HG02623 (cell line): ENCODE measurements at regions not wholly inside any gene's neighbourhood (a gene's known extent, or its start where the extent isn't known, plus 50 kb on each side); places are given as distances from the start of the nearest gene placed in this dataset.
"Not testable (repeated sequence)": the region's sequence is repeated elsewhere in the genome, so short reads cannot be mapped to it uniquely, and the experiment has no call there.

Experiments used
- ATAC-seq: cut with Tn5 transposase; IDR thresholded peaks from one replicate; pipeline ENCODE4 v1.9.1; 2021; ENCODE audit warnings: moderate library complexity; ENCODE audit not compliant: unreplicated experiment

DNA sequence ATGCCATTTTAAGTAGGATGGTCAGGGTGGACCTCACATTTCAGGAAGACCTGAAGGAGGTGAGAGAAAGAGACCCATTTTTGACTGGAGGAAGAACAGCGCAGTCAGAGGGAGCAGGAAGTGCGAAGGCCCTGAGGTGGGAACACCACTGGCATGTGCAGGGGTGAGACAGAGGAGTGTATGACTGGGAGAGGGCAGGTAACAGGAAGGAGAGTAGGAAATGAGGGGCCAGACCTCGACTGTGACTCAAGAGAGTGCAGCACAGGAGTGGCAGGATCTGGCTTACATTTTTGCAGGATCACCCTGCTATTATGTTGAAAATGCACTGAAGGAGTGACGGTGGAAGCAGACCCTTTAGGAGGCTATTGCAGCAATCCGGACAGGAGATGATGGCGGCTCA is 117.7 kb upstream of the CDYL start:
- no peak for ATAC-seq

DNA sequence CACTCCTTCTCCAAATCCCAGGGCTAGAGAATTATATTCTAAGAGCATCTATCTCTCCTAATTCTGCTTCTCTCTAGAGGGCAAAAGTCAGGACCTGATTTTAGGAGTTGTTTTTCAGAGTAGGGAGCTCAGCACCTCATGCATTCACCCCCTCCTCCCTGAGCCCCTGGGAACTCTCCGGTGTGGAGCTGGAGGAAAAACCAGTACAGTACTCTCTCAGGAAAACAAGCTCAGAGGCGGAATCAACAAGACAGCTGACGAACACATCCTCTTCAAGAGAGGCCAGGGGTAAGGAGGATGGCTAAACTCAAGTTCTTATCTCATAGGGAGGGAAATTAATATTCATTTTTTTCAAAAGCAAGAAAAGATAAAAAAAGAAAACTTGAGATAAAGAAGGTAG is 120.1 kb upstream of the CDYL start:
- no peak for ATAC-seq

DNA sequence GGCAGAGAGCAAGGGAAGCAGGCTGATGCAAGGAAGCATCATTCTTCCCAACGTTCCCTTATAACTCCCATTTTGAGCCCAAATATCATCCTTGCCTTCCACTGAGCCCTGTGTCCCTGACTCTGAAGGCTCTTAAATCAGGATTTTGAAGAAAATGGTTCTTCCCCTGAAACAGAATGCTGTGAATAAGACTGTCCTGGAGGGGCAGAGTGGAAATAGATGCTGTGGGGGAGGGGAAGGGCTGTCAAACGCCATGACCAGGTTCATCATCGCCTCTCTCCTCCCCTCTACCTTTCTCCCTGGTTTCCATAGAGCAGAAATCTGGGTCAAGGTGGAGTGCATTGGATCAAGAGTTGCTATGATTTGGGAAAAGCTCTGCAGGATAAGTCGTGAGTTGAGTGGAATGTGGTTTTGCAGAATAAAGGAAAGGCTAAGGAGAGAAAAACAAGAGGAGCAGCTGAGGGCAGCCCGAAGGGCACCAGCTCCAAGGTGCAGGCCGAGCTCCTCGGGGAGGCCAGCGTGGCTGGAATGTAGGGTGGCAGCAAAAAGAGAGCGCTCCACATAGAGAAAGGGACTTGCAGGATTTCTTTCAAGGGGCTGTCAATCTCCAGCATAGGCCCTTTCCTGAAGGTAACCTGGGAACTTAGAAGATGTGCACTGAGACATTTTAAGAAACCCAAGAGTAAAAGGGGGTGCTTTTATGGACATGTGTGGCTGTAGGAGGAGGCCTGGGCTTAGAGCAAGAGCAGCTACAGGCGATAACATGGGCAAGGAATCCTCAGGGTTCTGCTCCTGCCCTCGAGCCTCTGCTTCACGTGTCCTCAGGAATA is 120.8 kb upstream of the CDYL start:
- no peak for ATAC-seq

DNA sequence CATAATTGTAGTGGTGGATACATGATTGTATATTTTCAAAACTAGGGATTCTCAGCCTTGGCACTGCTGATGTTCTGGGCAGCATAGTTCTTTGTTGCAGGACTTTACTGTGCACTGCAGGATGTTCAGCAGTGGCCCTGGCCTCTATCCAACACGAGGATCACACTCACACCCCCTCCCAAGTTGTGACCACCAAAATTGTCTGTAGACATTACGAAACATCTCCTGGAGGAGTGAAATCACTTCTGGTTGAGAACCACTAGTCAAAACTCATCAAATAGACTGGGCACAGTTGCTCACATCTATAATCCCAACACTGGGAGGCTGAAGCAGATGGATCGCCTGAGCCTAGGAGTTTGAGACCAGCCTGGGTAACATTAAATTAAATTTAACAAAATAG is 123.1 kb upstream of the CDYL start:
- ATAC-seq = no peak

DNA sequence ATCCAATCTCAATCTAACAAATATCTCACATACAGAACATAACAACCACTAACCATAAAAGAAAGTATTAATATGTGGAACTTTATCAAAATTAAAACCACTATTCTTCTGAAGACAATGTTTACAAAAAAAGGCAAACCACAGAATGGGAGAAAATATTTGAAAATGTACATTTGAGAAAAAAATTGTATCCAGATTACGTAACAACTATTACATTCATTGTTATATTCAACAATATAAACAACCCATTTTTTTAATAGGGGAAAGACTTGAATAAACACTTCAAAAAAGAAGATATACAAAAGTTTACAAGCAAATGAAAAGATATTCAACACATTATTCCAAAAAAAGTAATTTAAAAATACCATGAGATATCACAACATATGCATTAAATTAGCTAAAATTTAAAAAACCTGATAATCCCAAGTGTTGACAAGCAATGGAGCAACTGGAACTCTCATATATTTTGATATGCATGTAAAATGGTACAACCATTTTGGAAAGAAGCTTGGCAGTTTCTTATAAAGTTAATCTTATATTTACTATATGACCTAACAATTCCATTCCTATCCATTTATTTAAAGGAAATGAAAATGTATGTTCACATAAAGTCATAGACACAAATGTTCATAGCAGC is 124.3 kb upstream of the CDYL start:
- ATAC-seq = no peak

DNA sequence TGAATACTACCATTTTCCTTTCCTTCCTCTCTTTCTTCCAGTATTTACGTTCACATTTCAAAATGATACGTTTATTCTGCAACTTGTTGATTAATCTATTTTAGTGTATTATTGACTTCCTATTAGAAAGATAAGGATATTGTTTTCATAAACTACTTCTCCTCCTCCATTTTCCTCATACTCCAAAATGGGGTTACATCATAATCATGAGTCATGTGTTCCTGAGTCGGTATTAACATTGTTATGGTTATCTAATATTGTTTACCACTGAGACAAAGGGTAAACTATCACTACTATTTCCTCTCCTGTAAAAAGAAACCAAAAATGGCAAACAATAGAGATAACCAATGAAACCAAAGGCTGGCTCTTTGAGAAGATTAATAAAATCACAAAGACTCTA is 126.5 kb upstream of the CDYL start:
- no peak for ATAC-seq

DNA sequence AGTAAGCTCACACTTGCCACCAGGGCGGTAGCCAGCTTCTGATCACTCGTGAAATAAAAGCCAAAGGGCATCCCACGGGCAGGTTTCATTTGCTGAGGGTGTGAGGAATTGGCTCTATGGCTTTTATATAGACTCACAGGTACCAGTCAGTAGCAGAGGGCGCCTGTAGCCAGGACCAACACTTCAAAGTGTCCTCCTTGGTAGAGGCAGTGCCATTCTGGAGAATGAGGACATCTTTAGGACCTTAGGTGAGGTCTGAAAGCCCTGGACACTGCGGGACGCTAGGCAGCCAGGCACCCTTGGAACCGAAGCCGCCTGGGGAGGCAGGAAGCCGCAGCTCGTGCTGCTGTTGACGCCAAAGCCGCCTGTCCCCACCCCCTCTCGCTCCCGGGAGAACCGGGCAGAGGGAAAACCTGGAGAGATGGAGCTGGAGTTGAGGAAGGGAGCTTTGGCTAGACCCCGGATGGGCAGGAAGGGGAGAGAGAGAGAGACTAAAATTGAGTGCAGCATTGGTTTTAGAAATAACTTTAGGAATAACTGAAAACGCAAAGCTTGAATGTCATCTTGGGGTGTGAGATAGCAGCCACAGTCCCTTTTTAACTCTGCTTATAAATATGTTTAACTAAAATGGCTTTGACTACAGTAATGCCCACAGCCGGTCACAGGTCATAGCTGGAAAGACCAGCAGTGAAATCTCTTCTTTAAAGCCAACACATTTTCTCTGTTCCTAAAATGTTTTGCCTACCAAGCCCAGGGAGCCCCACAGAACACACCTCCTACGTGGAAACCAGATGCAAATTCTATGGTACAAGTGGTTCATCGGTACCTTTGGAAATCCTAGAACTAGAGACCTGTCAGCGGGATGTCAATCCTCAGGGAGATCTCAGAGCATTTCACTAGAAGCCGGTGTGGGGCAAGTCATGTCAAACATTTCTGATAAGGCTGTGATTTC is 128.5 kb upstream of the CDYL start:
- no peak for ATAC-seq

DNA sequence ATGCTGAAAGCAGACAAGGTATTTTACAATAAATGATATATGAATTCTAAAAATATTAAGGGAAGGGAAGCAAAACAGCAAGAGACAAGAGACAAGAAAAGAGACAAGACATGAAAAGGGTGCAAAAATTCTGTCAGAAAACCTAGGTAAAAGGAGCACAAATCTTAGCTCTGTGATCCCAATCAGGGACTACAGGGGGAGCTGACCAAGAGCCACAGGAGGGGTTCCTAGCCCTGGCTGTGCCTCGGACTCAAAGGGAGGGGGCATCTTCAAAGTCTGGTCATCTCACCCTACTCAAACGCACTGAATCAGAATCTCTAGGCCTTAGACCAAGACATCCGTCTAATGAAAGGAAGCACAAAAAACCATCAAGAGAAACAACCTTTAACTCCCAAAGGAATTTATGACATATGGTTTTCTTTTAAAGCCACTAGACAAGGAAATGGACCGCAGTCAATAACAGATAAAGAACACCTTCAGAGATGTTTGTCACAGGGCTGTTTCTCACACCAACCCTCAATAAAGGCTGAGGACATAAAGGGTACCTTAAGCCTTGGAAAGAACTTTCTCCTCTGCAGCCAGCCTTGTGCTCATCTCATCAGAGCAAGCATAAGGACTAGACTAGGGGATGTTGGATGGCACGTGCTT is 130.4 kb upstream of the CDYL start:
- ATAC-seq = no peak

DNA sequence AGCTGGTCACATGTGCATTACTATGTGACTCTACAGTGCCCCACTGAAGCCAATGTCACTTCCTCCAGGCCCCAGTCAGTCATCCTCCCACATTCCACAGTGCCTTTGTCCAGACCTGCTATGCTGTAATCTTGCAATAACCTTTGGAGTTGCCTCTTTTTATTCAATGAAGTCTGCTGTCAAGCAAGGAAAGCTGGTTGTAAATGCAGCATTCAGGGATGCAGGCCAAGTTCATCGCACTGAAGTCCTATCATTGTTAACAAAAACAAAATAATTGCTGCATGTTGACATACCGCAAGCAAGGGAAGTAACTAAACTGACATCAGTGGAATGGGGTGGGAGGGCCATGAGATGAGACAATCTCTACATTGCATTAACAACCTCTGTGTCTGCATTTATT is 131.2 kb upstream of the CDYL start:
- no peak for ATAC-seq

DNA sequence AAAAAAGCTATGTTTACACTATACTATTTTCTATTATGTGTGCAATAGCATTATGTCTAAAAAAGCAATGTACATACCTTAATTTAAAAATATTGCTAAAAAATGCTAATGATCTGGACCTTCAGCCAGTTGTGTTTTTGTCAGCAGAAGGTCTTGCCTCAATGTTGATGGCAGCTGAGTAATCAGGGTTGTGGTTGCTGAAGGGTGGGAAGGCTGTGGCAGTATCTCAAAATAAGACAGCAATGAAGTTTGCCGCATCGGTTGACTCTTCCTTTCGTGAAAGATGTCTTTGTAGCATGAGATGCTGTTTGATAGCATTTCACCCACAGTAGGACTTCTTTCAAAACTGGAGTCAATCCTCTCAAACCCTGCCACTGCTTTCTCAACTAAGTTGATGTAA is 134.7 kb upstream of the CDYL start:
- ATAC-seq = no peak

DNA sequence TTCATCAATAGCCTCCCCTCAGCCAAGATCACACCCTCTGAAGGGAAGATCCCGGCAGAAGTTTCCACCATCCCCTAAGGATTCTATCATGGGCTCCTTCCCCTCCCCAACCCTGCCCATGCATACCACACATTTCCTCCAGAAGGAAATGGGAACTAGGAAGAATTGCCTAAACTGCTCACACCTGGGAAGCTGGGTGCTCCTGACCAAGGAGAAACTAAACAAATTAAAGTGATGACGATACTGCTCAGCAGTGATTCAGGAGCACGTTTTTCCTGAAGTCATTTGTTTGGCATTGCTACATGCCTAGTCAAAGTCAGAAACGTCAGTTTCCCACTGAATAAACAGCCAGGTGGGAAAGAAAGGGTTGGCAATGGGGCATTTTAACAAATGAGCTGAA is 136.1 kb upstream of the CDYL start:
- no peak for ATAC-seq

DNA sequence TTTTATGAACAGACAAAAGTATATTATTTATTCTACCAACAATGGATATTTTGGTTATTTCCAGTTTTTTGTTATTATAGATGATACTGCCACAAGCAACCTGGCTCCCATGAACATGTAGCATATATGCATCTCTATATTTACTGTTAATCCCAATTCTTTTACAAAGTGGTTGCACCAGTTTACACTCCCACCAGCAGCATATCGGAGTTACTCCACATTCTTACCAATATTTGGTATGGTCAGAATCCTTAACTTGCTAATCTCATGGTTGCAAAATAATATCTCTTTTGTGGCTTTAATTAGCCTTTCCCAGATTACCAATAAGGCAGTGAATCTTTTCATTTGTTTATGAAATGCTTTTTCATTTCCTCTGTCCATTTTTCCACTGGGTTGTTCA is 137.6 kb upstream of the CDYL start:
- no peak for ATAC-seq

DNA sequence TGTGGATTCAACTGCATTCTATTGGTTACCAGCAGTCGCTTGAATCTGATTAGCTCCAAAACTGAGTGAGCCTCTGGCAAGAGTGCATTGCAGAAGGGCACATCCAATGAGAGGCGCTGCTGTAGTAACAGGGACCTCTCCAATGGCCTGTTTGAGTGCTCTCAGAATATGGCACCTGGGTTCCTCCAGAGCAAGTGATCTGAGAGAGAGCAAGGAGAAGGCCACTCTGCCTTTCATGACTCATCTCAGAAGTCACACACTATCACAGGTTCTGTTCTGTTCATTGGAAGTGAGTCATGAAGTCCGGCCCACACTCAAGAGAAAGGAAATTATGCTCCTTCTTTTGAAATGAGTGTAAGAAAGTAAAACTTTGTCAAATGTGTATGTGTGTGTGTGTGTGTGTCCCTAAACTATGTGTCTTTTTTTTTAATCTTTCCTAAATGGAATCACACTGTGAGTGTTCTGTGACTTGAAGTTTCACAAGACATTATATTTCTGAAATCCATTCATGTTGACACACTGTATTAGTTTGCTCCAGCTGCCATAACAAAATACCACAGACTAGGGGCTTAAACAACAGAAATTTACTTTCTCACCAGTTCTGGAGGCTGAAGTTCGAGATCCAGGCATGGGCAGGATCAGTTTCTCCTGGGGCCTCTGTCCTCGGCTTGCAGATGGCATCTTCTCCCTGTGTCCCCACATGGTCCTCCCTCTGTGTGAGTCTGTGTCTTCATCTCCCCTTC is 138.3 kb upstream of the CDYL start:
- peak; percentile 61 for ATAC-seq

DNA sequence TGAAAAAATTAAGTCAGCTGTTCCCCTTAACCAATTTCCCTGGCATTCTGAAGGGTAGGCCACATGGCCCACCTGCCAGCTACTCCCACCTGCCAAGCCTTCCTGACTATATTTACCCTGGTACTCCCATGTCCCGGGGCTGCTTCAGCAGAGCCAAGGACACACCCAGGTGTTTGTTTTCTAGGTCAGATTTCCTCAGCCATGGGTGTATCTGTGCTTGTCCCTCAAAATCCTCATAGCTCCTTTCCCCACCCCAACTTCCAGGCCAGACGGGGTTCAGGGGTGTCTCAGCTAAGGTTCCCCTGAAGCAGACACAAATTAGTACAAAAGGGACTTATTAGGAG is 139.4 kb upstream of the CDYL start:
- no peak for ATAC-seq

DNA sequence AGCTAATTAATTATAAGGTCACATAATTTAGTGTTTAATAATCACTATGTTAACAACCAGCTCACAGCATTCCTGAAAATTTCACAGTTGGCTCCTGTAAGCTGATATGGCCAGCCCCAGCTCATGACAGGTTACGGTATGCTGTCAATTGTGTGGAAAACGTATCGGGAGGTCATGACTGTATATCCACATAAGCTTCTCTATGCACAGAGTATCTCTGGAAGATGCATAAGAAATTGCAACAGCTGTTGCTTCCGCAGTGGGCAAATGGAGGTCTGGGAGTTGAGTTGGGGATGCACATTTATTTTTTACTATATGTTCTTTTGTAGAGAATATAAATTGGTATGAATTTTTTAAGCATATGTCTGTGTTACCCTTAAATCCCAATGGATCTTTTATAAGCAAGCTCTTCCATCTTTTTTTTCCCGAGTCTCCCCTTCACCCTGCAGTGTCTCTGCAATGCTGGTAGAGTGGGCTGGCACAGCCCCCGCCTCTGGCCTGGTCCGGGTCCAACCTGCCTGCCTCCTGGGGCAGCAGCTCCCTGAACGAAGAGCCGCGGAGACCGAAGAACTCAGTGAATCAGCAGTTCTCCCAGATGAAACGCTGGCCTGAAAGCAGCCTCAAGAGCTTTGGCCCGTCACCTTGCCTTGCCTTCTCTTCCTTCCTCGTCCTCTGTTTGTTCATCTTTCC is 139.9 kb upstream of the CDYL start:
- no peak for ATAC-seq

DNA sequence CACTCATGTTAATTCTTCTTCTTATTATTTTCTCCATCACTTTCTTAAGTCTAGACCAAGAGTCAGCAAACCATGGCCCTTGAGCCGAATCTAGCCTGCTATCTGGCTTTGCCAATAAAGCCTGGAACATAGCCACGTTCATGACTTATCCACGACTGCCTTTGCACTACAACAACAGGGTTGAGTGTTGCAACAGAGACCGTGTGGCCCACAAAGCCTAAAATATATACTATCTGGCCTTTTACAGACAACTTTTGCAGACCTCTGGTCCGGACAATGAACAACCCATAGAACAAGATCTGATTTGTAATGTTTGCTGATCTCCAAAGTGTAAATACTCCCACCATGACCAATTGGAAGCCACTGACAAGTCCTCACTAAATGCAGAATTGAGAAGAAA is 140.5 kb upstream of the CDYL start:
- ATAC-seq = no peak

DNA sequence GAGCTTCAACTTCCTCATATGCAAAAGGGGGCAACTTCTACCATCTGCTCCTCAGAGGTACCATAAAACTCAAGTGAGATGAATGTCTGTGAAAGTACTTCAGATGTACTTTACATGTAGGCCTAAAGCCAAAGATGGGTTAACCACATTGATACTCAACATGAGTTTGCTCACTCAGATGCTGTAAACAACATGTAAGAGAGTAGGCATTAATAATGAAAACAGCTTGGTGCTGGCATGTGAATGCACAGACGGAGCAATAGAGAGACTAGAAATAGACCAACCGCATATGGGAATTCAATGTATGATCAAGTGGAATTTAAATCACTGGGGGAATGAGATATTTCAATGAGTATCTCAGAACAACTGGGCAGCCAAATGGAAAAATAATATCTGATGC is 143.8 kb upstream of the CDYL start:
- no peak for ATAC-seq

DNA sequence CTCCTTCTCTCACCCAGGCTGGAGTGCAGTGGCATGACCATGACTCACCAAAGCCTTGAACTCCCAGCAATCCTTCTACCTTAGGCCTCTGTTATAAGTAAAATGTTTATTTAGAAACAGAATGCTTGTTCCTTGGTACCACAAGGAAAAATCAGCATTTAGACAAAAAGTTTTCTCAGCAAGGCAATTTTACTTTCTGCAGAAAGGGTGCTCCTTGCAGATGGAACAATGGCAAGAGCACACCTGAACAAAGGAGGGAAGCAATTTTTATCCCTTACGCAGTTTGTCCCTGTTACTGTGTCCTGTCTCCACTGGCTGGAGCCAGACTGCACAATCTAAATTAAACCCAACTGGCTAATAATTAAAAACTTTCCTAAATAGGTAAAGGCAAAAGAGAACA is 146.4 kb upstream of the CDYL start:
- not testable (repeated sequence) for ATAC-seq

DNA sequence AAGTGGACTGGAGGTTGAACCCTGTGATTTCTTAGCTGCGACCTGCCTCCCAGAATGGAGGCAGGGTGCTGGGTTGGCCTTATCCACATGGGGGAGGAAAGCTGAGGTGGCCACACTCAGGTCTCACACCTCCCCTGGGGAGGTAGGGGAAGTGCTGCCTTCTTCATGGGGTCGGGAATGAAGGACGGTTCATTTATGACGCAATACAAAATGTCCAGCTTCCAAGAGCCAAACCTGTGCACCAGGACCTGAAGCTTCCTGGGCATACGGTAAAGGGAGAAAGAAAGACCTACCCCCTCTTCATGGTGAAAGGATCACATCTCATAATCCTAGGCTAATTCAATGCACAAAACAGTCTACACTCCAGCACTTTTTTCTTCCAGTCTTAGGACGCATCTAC is 150.6 kb upstream of the CDYL start:
- no peak for ATAC-seq

DNA sequence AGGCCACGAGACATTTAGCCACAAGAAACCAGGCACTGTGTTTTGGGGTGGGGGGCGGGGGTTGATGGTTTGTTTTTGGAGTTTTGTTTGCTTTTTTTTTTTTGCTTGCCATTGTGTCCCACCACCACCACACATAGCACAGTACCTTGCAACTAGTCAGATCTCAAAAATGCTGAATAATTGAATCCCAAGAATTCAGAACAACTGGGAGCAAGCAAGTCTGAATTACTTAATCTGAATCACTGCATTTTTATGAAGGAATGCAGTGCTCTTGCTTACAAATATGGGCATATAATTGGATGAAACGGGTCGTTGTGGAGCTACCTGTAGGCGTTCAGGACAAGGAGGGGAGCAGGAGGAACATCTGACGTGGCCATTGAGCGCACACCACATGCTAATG is 151.5 kb upstream of the CDYL start:
- no peak for ATAC-seq
